HG03060 (cell line): ENCODE measurements at regions not wholly inside any gene's neighbourhood (a gene's known extent, or its start where the extent isn't known, plus 50 kb on each side); places are given as distances from the start of the nearest gene placed in this dataset.
"Not testable (repeated sequence)": the region's sequence is repeated elsewhere in the genome, so short reads cannot be mapped to it uniquely, and the experiment has no call there.

ENCODE experiments used
- ATAC-seq: cut with Tn5 transposase; IDR thresholded peaks from one replicate; pipeline ENCODE4 v1.9.1; 2021; ENCODE audit warnings: low read depth, moderate number of reproducible peaks; ENCODE audit not compliant: unreplicated experiment

DNA sequence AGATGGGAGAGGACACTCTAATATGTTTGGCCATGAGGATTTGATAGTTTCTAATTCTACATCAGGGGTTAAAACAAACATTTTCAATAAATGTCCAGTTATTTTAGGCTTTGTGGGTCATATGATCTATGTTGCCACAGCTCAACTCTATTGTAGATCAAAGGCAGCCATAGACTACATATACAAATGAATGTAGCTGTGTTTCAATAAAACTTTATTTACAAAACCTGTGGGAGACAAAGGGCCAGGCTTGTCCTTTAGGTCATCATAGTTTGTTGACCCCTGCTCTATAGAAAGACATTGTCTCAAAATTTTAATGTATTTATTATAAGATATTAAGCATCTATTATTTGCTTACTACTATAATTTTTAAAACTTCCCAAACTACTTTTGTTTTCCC is 325.4 kb upstream of the MEF2C start:
- ATAC-seq: no peak

DNA sequence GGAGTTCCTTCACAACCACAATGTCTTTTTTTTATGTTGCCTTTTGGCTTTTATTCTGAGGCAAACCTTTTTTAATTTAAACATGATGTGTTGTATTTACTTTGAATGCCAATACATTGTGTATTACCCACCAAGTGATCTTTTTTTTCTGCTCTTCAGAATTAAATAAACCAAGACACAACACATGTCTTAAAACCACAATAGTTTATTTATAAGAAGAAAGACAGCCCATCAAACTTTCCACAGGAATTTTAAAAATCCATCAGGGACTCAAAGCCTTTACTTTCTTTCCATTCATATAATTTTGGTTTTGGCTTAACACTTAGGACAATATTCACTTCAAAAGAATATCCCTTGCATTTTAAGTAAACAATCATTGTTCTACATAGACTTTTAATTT is 321.8 kb upstream of the MEF2C start:
- no peak for ATAC-seq

GRCh38 chr5:89203611-89204010 is 320.6 kb upstream of the MEF2C start:
- no peak for ATAC-seq

GRCh38 chr5:89200899-89201298 is 317.9 kb upstream of the MEF2C start:
- ATAC-seq: no peak

- no peak for ATAC-seq
Measured at GRCh38 chr5:89199306-89199705, 316.3 kb upstream of the MEF2C start.

- ATAC-seq: no peak
Measured at GRCh38 chr5:89191374-89191773, 308.4 kb upstream of the MEF2C start.

GRCh38 chr5:89190515-89191265 is 307.7 kb upstream of the MEF2C start:
- no peak for ATAC-seq

GRCh38 chr5:89187883-89188465 is 305.0 kb upstream of the MEF2C start:
- no peak for ATAC-seq

- no peak for ATAC-seq
Measured at GRCh38 chr5:89187268-89187667, 304.3 kb upstream of the MEF2C start.

DNA sequence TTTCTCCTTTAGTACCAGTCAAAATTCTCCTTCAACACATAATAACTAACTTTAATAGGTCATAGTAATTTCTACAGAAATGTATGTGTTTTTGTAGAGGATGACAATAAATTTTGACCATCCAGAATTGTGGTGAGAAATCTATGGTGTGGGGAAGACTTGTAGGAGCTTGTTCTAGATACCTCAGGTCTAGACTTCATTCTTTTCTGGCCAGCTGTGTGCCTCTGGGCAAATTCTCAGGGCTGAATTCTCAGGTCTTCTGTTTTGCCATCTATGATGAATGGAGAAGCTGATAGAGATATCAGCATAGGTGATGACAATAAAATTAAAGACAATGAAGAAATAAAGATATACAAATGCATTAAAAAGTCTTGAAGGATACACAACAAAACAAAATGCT is 298.6 kb upstream of the MEF2C start:
- no peak for ATAC-seq

DNA sequence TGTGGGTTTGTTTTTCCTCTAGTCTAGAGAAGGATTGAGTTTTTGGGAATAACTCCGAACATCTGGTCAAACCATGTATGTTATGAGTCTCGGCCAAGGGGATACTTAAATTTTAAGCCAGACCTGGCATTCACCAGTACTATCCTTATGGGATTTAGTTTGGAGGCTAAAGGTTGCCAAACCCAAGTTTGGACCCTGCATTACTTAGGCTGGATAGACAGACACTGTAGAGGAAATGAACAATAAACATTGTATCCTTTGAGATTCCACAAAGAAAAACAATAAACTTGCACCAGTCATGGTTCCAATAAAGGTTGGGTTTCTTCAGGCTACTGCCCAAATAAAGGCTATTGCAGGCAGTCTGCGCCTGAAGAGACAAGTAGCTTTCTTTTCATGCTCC is 296.7 kb upstream of the MEF2C start:
- no peak for ATAC-seq

DNA sequence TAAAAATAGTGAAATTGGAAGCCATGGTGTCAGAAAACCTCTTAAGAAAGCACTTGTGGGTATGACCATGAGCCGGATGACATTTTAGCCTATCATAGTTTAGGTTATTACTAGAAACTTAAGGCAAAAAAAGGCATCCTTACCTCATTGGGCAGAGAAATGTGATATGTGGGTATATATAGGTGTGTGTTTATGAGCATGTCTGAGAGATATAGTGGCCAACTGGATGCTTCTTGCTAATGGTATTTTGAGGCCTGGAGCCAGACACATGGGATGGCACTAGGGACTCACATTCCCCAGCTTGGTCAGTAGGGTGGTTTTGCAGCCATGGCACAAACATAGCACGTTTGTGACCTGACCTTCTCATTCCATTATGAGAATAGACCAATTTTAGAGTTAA is 295.6 kb upstream of the MEF2C start:
- ATAC-seq: no peak

GRCh38 chr5:89173528-89173927 is 290.5 kb upstream of the MEF2C start:
- no peak for ATAC-seq

DNA sequence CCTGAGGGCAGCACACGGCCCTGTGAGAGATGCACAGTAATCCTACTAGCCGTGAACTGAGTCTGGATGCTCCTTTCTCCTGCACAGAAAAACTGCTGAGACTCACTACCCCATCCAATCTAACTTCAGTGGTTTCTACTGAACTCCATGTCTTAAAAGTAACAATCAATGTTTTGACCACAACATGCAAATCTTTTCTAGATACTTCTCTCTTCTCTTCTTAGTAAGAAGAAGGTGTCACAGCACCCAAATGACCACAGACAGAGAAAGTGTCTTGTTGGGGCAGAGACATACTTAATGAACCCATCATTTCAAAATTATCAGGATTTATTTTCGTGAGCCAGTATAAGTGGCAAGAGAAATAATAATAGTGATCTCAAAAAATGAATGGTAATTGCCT is 285.8 kb upstream of the MEF2C start:
- peak; percentile 86 for ATAC-seq

DNA sequence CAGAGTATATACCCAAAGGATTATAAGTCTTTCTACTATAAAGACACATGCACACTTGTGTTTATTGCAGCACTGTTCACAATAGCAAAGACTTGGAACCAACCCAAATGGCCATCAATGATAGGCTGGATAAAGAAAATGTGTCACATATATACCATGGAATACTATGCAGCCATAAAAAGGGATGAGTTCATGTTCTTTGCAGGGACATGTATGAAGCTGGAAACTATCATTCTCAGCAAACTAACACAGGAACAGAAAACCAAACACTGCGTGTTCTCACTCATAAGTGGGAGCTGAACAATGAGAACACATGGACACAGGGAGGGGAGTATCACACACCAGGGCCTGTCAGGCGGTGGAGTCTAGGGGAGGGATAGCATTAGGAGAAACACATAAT is 281.7 kb upstream of the MEF2C start:
- ATAC-seq: not testable (repeated sequence)

GRCh38 chr5:89156226-89156625 is 273.2 kb upstream of the MEF2C start:
- no peak for ATAC-seq

- ATAC-seq: no peak
Measured at GRCh38 chr5:89147031-89147430, 264.0 kb upstream of the MEF2C start.

- no peak for ATAC-seq
Measured at GRCh38 chr5:89137148-89137547, 254.2 kb upstream of the MEF2C start.

DNA sequence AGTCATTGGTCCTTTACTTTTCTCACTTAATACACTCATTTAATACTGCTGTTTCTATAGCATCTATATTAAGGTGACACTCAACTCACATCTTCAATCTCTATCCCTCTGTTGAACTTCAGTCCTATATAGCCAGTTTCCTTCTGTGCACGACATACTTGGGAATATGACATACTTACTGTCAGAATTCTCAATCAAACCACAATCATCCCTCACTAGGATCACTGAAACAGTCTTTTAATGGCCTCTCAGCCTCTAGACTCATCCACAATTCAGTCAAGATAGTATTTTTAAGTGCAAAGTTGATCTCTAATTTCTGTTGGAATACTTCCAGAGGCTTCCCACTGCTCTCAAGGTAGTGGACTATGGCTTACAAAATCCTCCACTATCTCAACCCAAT is 251.0 kb upstream of the MEF2C start:
- ATAC-seq: no peak

DNA sequence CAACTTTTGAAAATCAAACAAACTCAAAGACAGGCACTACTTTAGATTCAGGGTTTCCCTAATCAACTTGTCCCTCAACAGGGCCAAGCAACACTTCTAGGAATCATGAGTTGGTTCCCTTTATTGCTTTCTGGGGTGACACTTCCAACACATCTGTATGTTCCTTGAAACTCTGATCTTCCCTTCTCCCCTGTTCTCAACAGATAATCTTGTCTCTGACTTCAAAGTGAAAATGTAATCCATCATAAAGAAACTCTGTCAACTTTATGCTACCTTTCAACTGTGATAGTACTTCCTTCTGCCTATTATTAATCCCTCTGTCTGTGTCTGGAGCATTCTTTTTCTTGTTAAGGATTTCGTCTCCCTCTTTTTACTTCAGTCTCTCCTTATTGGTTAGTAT is 250.1 kb upstream of the MEF2C start:
- no peak for ATAC-seq

GRCh38 chr5:89130851-89131250 is 247.9 kb upstream of the MEF2C start:
- ATAC-seq: no peak

- ATAC-seq: no peak
Measured at GRCh38 chr5:89129941-89130340, 247.0 kb upstream of the MEF2C start.
